ENCODE measurements at regions not wholly inside any gene's neighbourhood (a gene's known extent, or its start where the extent isn't known, plus 50 kb on each side); places are given as distances from the start of the nearest gene placed in this dataset.

GRCh38 chr3:66854601-66855151, 143.4 kb upstream of the KBTBD8 start:
- WGBS, 2 experiments (ENCODE audit: extremely low coverage in 1 of 2, insufficient coverage in 1 of 2, insufficient read length in 1 of 2, insufficient replicate concordance in 2 of 2, low coverage in 1 of 2, low lambda C conversion rate in 2 of 2, missing lambda C conversion rate in 1 of 2): 45% methylated on average over 4 of the region's 4 CpGs; no CpG with 5 or more reads in 1 of the 2 experiments
- H3K27me3 ChIP-seq (replicated peaks in 1 of 4; ENCODE audit: control insufficient read depth in 3 of 4, extremely low read depth in 1 of 4, insufficient read depth in 3 of 4, low read length in 3 of 4): no peaks in the 10 kb centered on the region; a peak in 1 of 7 replicates
- no peak overlapping the region for H3K4ac ChIP-seq (replicated peaks; ENCODE audit: insufficient read length, low read depth, low read length)
- no peak for FAIRE-seq
- H3K56ac ChIP-seq (replicated peaks; ENCODE audit: insufficient read length, low read depth, low read length): no peak overlapping the region
- no peaks in the 10 kb centered on the region for H3K36me3 ChIP-seq (ENCODE audit: control insufficient read depth in 2 of 4, insufficient read depth in 4 of 4, low read length in 3 of 4)
- no peaks in the 10 kb centered on the region; the same call in 1 of the 2 replicates for H3K23me2 ChIP-seq (ENCODE audit: low read depth, low read length)
- no peak overlapping the region for H2BK5ac ChIP-seq (ENCODE audit: low read depth, low read length)
- H3K9ac ChIP-seq (replicated peaks in 1 of 4; ENCODE audit: extremely low read depth in 1 of 4, low read depth in 3 of 4, low read length in 3 of 4): no peak overlapping the region
- ChIA-PET CTCF (ENCODE audit: partially characterized antibody) (interaction anchor here (1.2 to 3.0 kb wide), 6 partner anchors 12 to 32 kb away, joined by 3 to 10 read pairs (median 3); no protein-coding TSS in a partner anchor), POLR2A (ENCODE audit: partially characterized antibody) (no interaction called here)
- no peaks in the 10 kb centered on the region for H3K79me1 ChIP-seq (ENCODE audit: low read depth, low read length)
- no peak overlapping the region for H2BK120ac ChIP-seq (replicated peaks; ENCODE audit: low read depth, low read length)
- no peak overlapping the region for H3K23ac ChIP-seq (ENCODE audit: insufficient read length)
- no peak overlapping the region; the same call in 1 of the 2 replicates for H2AFZ ChIP-seq (ENCODE audit: low read length)
- no peaks in the 10 kb centered on the region for H4K20me1 ChIP-seq (replicated peaks in 1 of 2; ENCODE audit: control insufficient read depth in 1 of 2, insufficient read depth in 2 of 2, low read length in 2 of 2)
- H3K4me1 ChIP-seq (replicated peaks in 1 of 4; ENCODE audit: control insufficient read depth in 3 of 4, insufficient read depth in 4 of 4, low read length in 3 of 4): peaks cover 0 to 4% (median under 1%) of the 10 kb centered on the region in 4 experiments; a peak in 2 of 7 replicates
- H4K8ac ChIP-seq (ENCODE audit: extremely low read depth, insufficient read depth, low read length): no peak overlapping the region
- H3K14ac ChIP-seq (ENCODE audit: insufficient read length): no peak overlapping the region
- no peaks in the 10 kb centered on the region for H3K9me3 ChIP-seq (ENCODE audit: insufficient read depth in 2 of 2, low read depth in 1 of 2, low read length in 1 of 2)
- H4K91ac ChIP-seq (replicated peaks; ENCODE audit: insufficient read length, low read length): no peak overlapping the region
- peak overlapping the region in 1 of 2 experiments; percentile 10; a peak in 1 of 4 replicates for H3K4me2 ChIP-seq (ENCODE audit: insufficient read depth in 1 of 2, low read depth in 2 of 2, low read length in 2 of 2)
- no peak overlapping the region for H2BK12ac ChIP-seq (ENCODE audit: low read depth, low read length)
- no peak overlapping the region for H2AK5ac ChIP-seq (ENCODE audit: low read depth, low read length)
- no peak overlapping the region for H2BK20ac ChIP-seq (ENCODE audit: low read length)
- no peak overlapping the region for H2BK15ac ChIP-seq (ENCODE audit: low read length)
- no peak overlapping the region for H3K27ac ChIP-seq (ENCODE audit: low read depth, low read length)
- H3K4me3 ChIP-seq (ENCODE audit: extremely low read depth in 1 of 4, insufficient read depth in 2 of 4, low read depth in 3 of 4, low read length in 4 of 4): no peak overlapping the region
- TF ChIP-seq GABPA (IDR thresholded peaks at IDR 0.05; ENCODE audit: borderline replicate concordance, insufficient read depth, low read length) (no peak), PHF8 (conservative IDR thresholded peaks at IDR 0.05; ENCODE audit: low read depth, low read length) (no peak), TBP (IDR thresholded peaks at IDR 0.05; ENCODE audit: low read depth, low read length) (no peak), SUZ12 (IDR thresholded peaks at IDR 0.05; ENCODE audit: low read length) (no peak), SP2 (IDR thresholded peaks at IDR 0.05; ENCODE audit: low read length) (no peak), NRF1 (IDR thresholded peaks at IDR 0.05; ENCODE audit: low read depth, low read length) (no peak)
- no peak overlapping the region; the same call in 1 of the 2 replicates for H3K18ac ChIP-seq (ENCODE audit: extremely low read depth, low read length)
- H4K5ac ChIP-seq (ENCODE audit: insufficient read length, low read depth, low read length): no peak overlapping the region
- DNase-seq (ENCODE audit: low read depth in 1 of 2, low spot score in 2 of 2): no peak
- H3K79me2 ChIP-seq (ENCODE audit: control insufficient read depth in 1 of 2, insufficient read depth in 2 of 2, low read length in 2 of 2): no peaks in the 10 kb centered on the region

Measured in H1 (cell line).